ENCODE measurements at regions not wholly inside any gene's neighbourhood (a gene's known extent, or its start where the extent isn't known, plus 50 kb on each side); places are given as distances from the start of the nearest gene placed in this dataset.
"Not testable (repeated sequence)": the region's sequence is repeated elsewhere in the genome, so short reads cannot be mapped to it uniquely, and the experiment has no call there.

GRCh38 chr13:86870444-86870843, 800.7 kb upstream of the SLITRK5 start:
- DNase-seq, result no peak

- no peak for DNase-seq
Observed at GRCh38 chr13:86877441-86877840, 793.7 kb upstream of the SLITRK5 start.

GRCh38 chr13:86878781-86879180, 792.4 kb upstream of the SLITRK5 start:
- DNase-seq, result no peak

- no peak for DNase-seq
Observed at GRCh38 chr13:86881390-86881789, 789.8 kb upstream of the SLITRK5 start.

GRCh38 chr13:86882107-86882506, 789.1 kb upstream of the SLITRK5 start:
- no peak for DNase-seq

GRCh38 chr13:86882835-86883234, 788.3 kb upstream of the SLITRK5 start:
- DNase-seq, result no peak

GRCh38 chr13:86892330-86892729, 778.8 kb upstream of the SLITRK5 start:
- no peak for DNase-seq

- no peak for DNase-seq
Observed at GRCh38 chr13:86900906-86901305, 770.3 kb upstream of the SLITRK5 start.

- no peak for DNase-seq
Observed at GRCh38 chr13:86906127-86906874, 764.9 kb upstream of the SLITRK5 start.

- no peak for DNase-seq
Observed at GRCh38 chr13:86907156-86907555, 764.0 kb upstream of the SLITRK5 start.

- DNase-seq, result no peak
Observed at GRCh38 chr13:86909318-86909717, 761.9 kb upstream of the SLITRK5 start.

GRCh38 chr13:86914757-86915156, 756.4 kb upstream of the SLITRK5 start:
- DNase-seq, result no peak

- not testable (repeated sequence) for DNase-seq
Observed at GRCh38 chr13:86917438-86917837, 753.7 kb upstream of the SLITRK5 start.

- no peak for DNase-seq
Observed at GRCh38 chr13:86918682-86919081, 752.5 kb upstream of the SLITRK5 start.

- DNase-seq, result no peak
Observed at GRCh38 chr13:86920961-86921360, 750.2 kb upstream of the SLITRK5 start.

- DNase-seq, result no peak
Observed at GRCh38 chr13:86922936-86923335, 748.2 kb upstream of the SLITRK5 start.

GRCh38 chr13:86926916-86927315, 744.3 kb upstream of the SLITRK5 start:
- not testable (repeated sequence) for DNase-seq

GRCh38 chr13:86932776-86933334, 738.3 kb upstream of the SLITRK5 start:
- DNase-seq, result no peak

- DNase-seq, result no peak
Observed at GRCh38 chr13:86933676-86934075, 737.5 kb upstream of the SLITRK5 start.

GRCh38 chr13:86937316-86937715, 733.9 kb upstream of the SLITRK5 start:
- DNase-seq, result no peak

GRCh38 chr13:86945584-86945983, 725.6 kb upstream of the SLITRK5 start:
- DNase-seq, result no peak

- DNase-seq, result no peak
Observed at GRCh38 chr13:86946734-86947133, 724.4 kb upstream of the SLITRK5 start.

- no peak for DNase-seq
Observed at GRCh38 chr13:86954341-86954740, 716.8 kb upstream of the SLITRK5 start.

- DNase-seq, result no peak
Observed at GRCh38 chr13:86960876-86961275, 710.3 kb upstream of the SLITRK5 start.
